ENCODE measurements at regions not wholly inside any gene's neighbourhood (a gene's known extent, or its start where the extent isn't known, plus 50 kb on each side); places are given as distances from the start of the nearest gene placed in this dataset.
A peak's percentile ranks its signal among the peaks of the same experiment; 100 is the strongest.

DNA sequence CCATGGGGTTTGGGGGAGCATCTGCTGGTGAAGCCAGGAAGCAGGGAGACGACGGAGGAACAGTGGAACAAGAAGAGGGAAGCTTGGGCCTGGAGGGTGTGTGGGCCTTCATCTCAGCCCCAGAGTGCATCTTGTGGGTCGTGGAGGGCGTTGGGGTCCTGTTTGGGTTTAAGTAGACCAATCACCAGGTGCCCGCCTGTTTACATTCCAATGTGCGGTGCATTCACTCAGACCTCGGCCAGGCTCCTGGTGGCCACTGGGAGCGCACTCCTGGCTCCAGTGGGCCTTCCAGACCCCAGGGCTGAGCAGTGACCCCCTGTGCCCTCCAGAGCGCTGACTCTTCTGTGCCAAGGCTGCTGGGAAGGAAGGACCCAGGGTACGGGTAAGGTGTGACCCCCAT lies 293.7 kb downstream of the NDUFA10 start:
- TF ChIP-seq EZH2 (IDR thresholded peaks at IDR 0.05): no peak
- TF ChIP-seq, protein P1, sequence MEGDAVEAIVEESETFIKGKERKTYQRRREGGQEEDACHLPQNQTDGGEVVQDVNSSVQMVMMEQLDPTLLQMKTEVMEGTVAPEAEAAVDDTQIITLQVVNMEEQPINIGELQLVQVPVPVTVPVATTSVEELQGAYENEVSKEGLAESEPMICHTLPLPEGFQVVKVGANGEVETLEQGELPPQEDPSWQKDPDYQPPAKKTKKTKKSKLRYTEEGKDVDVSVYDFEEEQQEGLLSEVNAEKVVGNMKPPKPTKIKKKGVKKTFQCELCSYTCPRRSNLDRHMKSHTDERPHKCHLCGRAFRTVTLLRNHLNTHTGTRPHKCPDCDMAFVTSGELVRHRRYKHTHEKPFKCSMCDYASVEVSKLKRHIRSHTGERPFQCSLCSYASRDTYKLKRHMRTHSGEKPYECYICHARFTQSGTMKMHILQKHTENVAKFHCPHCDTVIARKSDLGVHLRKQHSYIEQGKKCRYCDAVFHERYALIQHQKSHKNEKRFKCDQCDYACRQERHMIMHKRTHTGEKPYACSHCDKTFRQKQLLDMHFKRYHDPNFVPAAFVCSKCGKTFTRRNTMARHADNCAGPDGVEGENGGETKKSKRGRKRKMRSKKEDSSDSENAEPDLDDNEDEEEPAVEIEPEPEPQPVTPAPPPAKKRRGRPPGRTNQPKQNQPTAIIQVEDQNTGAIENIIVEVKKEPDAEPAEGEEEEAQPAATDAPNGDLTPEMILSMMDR (IDR thresholded peaks at IDR 0.05): peak; percentile 38
- no peak for TF ChIP-seq EZH2phosphoT487 (IDR thresholded peaks at IDR 0.05)

Measured in neural progenitor cell (in vitro differentiated cells).